AG04449 (cell line): ENCODE measurements at regions not wholly inside any gene's neighbourhood (a gene's known extent, or its start where the extent isn't known, plus 50 kb on each side); places are given as distances from the start of the nearest gene placed in this dataset.

Experiments used
- CTCF ChIA-PET: fragments of 350-600 bp; formaldehyde crosslinking; extraction: SDS; loops from one replicate; lab custom pipeline; 2021; ENCODE audit warnings: antibody characterized with exemption; lab: Yijun Ruan, JAX
- POLR2A ChIA-PET: fragments of 400-600, 350-600 bp; formaldehyde crosslinking; extraction: SDS; loops from one replicate; lab custom pipeline; 2020; ENCODE audit warnings: antibody characterized with exemption, inconsistent platforms; lab: Yijun Ruan, JAX
- DNase-seq: peaks from one replicate; pipeline ENCODE4 v3.0.0-alpha.2; 2010; ENCODE audit warnings: low read depth, low spot score
- H3K4me3 ChIP-seq: 2 replicates; pipeline ENCODE4 v1.5.1; 2011; ENCODE audit warnings: low read depth, mild to moderate bottlenecking, control low read depth, low read length
- TF ChIP-seq, protein P1 (sequence below): IDR thresholded peaks from one replicate; pipeline ENCODE4 v1.5.1; 2011; ENCODE audit warnings: mild to moderate bottlenecking, moderate library complexity, low read length, control low read depth, inconsistent platforms; ENCODE audit not compliant: insufficient read depth; ENCODE audit errors: missing control alignments

DNA sequence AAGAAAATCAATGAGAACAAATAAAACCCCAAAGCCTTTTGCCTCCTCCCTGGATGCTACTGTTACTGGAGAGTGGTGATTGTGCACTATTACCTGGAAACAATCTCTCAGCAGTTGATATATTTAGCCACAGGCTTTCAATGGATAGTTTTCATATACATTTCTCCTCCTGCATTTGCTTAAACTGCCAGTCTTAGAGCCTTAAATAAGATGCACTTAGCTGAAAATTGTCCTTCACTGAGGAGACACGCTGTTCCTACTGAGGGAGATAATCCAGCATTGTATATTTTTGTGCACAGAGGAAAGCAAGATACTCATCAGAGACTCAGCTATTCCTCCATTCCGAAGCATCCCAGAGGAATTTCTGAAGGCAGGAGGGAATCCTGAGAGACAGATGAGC is 520.2 kb upstream of the C16orf82 start:
- no peak overlapping the region for H3K4me3 ChIP-seq
- DNase-seq = no peak
- POLR2A ChIA-PET = no interaction called here
- CTCF ChIA-PET = no interaction called here
- TF ChIP-seq, protein P1, sequence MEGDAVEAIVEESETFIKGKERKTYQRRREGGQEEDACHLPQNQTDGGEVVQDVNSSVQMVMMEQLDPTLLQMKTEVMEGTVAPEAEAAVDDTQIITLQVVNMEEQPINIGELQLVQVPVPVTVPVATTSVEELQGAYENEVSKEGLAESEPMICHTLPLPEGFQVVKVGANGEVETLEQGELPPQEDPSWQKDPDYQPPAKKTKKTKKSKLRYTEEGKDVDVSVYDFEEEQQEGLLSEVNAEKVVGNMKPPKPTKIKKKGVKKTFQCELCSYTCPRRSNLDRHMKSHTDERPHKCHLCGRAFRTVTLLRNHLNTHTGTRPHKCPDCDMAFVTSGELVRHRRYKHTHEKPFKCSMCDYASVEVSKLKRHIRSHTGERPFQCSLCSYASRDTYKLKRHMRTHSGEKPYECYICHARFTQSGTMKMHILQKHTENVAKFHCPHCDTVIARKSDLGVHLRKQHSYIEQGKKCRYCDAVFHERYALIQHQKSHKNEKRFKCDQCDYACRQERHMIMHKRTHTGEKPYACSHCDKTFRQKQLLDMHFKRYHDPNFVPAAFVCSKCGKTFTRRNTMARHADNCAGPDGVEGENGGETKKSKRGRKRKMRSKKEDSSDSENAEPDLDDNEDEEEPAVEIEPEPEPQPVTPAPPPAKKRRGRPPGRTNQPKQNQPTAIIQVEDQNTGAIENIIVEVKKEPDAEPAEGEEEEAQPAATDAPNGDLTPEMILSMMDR = no peak

DNA sequence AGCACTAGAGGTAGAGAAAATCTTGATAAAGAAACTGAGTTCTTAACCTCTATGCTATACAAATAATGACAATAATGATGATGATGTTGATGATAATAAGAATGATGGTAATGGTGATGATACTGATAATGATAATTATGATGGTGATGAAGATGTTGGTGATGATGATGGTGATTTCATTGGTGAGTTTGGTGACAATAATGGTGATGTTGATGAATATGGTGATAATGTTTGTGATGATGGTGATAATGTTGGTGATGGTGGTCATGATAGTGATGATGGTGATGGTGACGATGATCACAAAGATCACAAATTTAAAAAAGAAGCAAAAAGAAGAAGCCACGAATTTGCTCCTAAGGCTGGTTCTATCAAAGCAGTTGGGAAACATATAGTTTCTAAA is 519.0 kb upstream of the C16orf82 start:
- CTCF ChIA-PET = no interaction called here
- no peak overlapping the region for H3K4me3 ChIP-seq
- POLR2A ChIA-PET = no interaction called here
- no peak for DNase-seq
- TF ChIP-seq, protein P1 = no peak

GRCh38 chr16:26550111-26550610 is 516.6 kb upstream of the C16orf82 start:
- ChIA-PET POLR2A (no interaction called here), CTCF (no interaction called here)
- H3K4me3 ChIP-seq = no peak overlapping the region
- no peak for DNase-seq
- TF ChIP-seq, protein P1 = no peak

GRCh38 chr16:26554030-26554429 is 512.7 kb upstream of the C16orf82 start:
- ChIA-PET POLR2A (no interaction called here), CTCF (no interaction called here)
- TF ChIP-seq, protein P1 = no peak
- no peak for DNase-seq
- H3K4me3 ChIP-seq = no peak overlapping the region

DNA sequence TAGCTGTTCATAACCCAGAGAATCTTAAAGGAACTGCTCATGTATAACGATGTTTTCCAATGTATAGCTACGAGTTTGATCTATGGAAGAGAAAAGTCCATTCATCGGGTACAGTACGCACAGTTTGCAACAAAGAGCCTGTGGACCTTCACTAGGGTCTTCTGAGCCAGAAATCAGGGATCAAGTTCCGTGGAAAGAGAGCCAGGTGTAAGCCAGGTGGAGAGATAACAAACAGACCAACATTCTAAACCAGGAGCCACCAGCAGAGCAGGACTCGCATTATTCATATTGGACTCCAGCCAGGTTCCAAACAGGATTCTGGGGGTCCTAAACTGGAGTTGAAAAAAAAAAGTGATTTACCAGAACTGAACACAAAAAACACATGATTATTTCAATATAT is 505.4 kb upstream of the C16orf82 start:
- CTCF ChIA-PET = no interaction called here

DNA sequence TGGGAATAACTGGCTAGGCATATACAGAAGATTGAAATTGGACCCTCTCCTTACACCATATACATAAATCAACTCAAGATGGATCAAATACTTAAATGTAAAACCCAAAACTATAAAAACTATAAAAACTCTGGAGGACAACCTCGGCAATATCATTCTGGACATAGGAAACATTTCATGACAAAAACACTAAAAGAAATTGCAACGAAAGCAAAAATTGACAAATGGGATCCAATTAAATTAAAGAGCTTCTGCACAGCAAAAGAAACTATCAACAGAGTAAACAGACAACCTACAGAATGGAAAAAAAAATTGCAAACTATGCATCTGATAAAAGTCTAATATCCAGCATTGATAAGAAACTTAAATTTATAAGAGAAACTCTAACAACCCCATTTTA is 503.7 kb upstream of the C16orf82 start:
- no peak for DNase-seq
- ChIA-PET POLR2A (no interaction called here), CTCF (no interaction called here)
- H3K4me3 ChIP-seq = no peak overlapping the region
- TF ChIP-seq, protein P1 = no peak

More for the DNA sequence above, 505.4 kb upstream of the C16orf82 start:
- POLR2A ChIA-PET = no interaction called here
- TF ChIP-seq, protein P1 = no peak
- H3K4me3 ChIP-seq = no peak overlapping the region
- no peak for DNase-seq
